GM13977 (cell line): ENCODE measurements at regions not wholly inside any gene's neighbourhood (a gene's known extent, or its start where the extent isn't known, plus 50 kb on each side); places are given as distances from the start of the nearest gene placed in this dataset.

Source experiments
- DNase-seq: peaks from one replicate; pipeline ENCODE4 v3.0.0; 2012; ENCODE audit warnings: low spot score
- in situ Hi-C: fragments of 300-500 bp; cut with MboI; formaldehyde crosslinking; loops from one replicate; pipeline ENCODE4 v1.12.0; 2022; ENCODE audit warnings: low sequenced_read_pairs, low pct_unique_long_range_greater_than_20kb, mixed read lengths, inconsistent platforms; ENCODE audit not compliant: unreplicated experiment
- TF ChIP-seq, protein P1 (sequence below): IDR thresholded peaks from 2 replicates; pipeline ENCODE4 v1.5.1; 2012; ENCODE audit warnings: mild to moderate bottlenecking, control low read depth; ENCODE audit not compliant: insufficient read depth; ENCODE audit errors: extremely low read depth, missing control alignments

DNA sequence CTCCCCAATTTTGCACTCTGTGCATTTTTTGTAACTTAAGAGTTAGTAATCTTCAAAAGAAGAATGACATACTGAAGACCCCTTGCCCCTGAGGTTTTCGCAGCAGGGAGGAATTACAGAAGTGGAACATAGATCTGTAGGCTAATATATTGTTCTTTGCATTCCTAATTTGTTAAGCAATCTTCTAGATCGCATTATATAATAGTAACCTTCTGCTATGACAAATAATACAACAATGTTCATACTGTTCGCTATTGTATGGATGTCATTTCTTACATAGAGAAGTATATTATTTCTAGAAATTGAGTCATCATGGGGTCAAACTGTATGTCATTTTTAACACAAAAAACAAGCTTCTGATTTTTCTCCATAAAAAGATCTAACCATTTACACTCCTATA, 95.8 kb upstream of the TGFBR2 start:
- in situ Hi-C loops: no loop called here
- no peak for DNase-seq
- TF ChIP-seq, protein P1, sequence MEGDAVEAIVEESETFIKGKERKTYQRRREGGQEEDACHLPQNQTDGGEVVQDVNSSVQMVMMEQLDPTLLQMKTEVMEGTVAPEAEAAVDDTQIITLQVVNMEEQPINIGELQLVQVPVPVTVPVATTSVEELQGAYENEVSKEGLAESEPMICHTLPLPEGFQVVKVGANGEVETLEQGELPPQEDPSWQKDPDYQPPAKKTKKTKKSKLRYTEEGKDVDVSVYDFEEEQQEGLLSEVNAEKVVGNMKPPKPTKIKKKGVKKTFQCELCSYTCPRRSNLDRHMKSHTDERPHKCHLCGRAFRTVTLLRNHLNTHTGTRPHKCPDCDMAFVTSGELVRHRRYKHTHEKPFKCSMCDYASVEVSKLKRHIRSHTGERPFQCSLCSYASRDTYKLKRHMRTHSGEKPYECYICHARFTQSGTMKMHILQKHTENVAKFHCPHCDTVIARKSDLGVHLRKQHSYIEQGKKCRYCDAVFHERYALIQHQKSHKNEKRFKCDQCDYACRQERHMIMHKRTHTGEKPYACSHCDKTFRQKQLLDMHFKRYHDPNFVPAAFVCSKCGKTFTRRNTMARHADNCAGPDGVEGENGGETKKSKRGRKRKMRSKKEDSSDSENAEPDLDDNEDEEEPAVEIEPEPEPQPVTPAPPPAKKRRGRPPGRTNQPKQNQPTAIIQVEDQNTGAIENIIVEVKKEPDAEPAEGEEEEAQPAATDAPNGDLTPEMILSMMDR: no peak

DNA sequence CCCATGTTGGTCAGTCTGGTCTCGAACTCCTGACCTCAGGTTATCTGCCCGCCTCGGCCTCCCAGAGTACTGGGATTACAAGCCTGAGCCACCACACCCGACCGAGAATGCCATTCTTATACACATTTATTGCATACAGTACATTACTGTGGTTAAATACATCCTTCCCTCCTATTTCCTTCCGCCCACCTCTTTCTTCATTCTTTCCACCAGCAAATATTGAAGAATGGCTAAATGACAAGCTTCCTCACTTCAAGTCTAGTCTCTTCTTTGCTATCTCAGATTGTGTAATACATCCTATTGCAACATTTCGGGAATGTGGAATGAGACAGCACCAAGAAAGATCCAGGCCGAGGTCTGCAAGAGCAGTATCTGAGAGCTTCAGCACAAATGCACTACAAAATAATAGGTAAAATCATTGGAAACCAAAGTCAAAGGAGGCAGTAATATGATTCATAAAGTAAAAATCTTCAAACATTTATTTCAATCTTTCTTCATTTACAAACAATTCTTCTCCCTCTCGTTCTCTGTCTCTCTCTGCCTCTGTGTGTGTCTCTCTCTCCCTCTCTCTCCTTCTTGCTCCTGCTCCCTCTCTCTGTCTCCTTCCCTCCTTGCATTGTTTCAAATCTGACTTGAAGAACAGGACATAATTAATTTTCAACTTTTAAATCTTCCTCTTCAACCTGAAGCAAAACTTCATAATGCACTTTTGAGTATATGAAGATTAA, 94.7 kb upstream of the TGFBR2 start:
- DNase-seq: no peak
- in situ Hi-C loops: no loop called here

DNA sequence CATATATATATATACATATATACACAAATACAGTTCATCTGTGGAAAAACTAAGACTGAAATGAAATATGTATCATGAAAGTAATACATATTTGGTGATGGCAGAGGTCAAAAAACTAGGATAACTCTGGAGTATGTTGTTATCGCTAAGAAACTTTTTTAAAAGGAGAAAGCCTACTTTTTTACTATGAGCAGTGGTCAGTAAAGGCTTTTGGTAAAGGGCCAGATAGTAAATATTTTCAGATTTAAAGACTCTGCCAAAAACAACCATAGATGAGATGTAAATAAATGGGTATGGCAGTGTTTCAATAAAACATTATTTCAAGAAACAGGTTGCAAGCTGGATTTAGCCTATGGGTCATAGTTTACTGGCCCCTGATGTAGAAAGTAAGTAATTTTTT, 93.8 kb upstream of the TGFBR2 start:
- in situ Hi-C loops: no loop called here

More for the DNA sequence above, 94.7 kb upstream of the TGFBR2 start:
- TF ChIP-seq, protein P1: no peak

DNA sequence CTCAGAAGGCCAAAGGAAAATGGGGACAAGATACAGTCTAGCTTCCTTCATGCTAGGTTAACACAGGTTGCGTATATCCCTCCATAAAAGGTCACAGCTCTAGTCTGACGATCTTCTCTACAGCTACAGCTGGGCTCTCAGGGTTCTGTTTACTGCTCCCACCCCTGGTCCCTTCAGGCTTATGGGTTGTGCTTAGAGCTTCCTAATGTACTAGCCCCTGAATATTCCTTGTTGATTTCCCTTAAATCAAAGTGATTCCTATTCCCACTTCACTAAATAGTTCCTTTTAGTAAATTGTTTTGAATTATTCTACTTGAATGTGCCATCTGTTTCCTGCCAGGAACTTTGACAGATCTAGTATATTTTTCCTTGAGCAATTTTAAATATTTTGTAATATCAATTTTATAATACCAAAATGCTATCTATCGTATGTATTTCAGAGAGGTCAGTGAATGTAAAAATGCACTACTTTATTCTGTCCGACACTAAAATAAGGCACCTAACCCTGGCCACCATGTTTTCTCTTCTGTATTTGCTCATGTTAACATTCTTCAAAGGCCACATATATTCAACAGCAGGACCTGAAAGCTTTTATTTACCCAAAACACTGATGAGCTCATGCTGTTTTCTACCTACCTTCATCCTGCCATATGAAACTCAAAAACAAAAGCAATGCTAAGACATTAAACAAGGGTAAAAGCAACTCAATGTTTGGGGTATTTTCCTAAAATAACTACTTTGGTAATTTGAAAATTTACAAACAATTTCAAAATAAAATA, 92.8 kb upstream of the TGFBR2 start:
- no peak for DNase-seq
- TF ChIP-seq, protein P1: no peak
- in situ Hi-C loops: no loop called here

More for the DNA sequence above, 93.8 kb upstream of the TGFBR2 start:
- DNase-seq: no peak
- TF ChIP-seq, protein P1: no peak

DNA sequence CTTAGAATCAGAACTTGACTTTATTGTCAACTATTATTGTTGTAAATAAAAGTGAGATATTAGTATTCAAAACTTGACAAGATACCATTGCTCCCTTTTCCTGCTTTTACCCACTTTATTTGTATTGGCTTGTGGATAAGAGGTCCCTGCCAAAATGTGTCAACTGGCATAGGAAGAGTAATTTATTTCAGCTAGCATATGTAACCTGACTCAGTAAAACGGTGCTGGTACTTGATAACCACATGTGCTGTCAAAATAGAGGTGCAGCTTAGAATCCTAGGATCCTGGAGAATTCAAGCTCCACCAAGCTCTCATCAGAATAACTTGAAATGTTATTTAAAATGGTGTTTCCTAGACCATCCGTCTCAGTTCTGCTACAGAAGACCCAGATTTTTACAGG, 90.2 kb upstream of the TGFBR2 start:
- TF ChIP-seq, protein P1: no peak
- no peak for DNase-seq
- in situ Hi-C loops: no loop called here

DNA sequence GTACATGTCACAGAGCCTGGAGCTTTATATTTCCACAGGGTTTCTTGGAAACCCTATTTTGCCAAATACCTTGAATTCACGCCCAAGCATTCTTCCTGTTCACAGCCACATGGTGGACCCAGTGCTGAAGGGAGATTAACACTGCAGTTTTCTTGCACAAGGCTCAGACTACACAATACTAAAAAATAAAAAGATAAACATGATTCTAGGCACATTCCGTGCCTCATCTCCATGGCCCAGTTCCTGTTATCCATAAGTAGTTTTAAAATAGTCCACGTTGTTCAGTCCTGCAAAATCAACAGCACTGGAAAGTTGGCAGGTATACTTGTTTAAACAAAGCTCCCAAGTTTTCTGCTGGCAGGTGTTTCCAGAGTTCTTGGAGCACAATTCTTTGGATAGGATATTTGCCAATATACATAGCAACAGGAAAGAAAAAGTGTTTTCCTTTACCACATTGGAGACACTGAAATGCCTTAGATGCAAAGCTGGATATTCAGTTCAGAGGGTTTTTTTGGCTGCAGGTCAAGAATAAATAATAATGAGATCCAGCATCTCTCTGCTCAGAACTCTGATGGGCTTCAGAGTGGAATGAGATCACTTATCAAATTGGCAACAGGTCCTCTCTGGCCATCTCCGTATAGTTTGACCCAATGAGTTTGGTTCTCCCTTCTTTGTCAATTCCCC, 88.1 kb upstream of the TGFBR2 start:
- in situ Hi-C loops: no loop called here
- TF ChIP-seq, protein P1: no peak
- no peak for DNase-seq
